ENCODE measurements at regions not wholly inside any gene's neighbourhood (a gene's known extent, or its start where the extent isn't known, plus 50 kb on each side); places are given as distances from the start of the nearest gene placed in this dataset.

DNA sequence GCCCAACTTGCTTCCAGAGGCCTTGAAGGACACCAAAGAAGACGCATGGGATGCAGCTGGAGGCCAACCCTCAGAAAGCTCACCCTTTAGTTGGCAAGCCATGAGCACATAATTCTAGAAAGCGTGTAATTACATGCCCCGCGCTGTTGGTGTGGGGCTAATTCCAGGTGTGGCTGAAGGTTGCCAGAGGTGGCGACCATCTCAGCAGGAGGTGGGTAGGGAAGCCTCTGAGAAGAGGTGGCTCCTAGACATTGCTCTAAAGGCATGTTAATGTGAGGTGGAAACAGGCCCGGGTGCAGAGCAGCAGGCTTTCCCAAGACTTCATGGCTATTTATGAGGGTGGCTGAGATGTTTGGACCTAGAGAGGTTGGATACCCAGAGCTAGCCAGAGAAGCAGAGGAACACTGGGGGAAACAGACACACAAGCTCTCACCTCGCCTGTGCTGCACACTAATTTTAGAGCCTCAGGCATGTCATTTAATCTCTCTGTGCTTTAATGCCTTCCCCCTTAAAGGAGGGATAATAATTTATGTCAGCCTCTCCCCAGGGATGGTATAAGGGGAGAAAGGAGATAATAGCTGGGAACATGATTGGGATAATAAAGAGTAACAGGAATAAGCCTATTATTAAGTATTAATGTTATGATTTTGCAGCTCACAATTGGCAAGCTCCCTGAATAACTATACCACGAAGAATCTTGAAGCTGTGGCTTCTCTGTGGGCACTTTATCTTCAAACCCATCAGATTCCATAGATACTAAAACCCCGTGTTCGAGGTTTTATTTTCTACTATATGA is 60.0 kb upstream of the HELT start:
- Mint-ChIP-seq H3K36me3 (no peaks in the 10 kb centered on the region), H3K4me3 (no peak overlapping the region), H3K9me3 (no peaks in the 10 kb centered on the region), H3K4me1 (peaks cover 9% of the 10 kb centered on the region; the same call in 1 of the 2 replicates), H3K27me3 (ENCODE audit: low read depth) (peaks cover 1% of the 10 kb centered on the region; the same call in 1 of the 2 replicates), H3K27ac (no peak overlapping the region)
- ChIA-PET CTCF (interaction anchor here (0.6 kb wide), 1 partner anchor 70 kb away, joined by 5 read pairs; no protein-coding TSS in a partner anchor), POLR2A (no interaction called here)
- no peak for DNase-seq (ENCODE audit: low spot score)
- no peak for ATAC-seq
- TF ChIP-seq ESRRA (CRISPR knock-in tag; IDR thresholded peaks at IDR 0.05; ENCODE audit: borderline replicate concordance) (no peak), PRRX2 (CRISPR knock-in tag; IDR thresholded peaks at IDR 0.05) (no peak), ERG (CRISPR knock-in tag; IDR thresholded peaks at IDR 0.05) (no peak), HMGA2 (CRISPR knock-in tag; IDR thresholded peaks at IDR 0.05) (no peak), ZNF671 (CRISPR knock-in tag; IDR thresholded peaks at IDR 0.05) (no peak), ZSCAN18 (CRISPR knock-in tag; IDR thresholded peaks at IDR 0.05) (no peak), ATF1 (CRISPR knock-in tag; IDR thresholded peaks at IDR 0.05) (no peak), EMX1 (CRISPR knock-in tag; IDR thresholded peaks at IDR 0.05) (no peak), NR1H2 (CRISPR knock-in tag; IDR thresholded peaks at IDR 0.05) (no peak), OVOL2 (CRISPR knock-in tag; IDR thresholded peaks at IDR 0.05; ENCODE audit: borderline replicate concordance) (no peak), IRF1 (CRISPR knock-in tag; IDR thresholded peaks at IDR 0.05) (no peak)
- TF ChIP-seq, protein P1, sequence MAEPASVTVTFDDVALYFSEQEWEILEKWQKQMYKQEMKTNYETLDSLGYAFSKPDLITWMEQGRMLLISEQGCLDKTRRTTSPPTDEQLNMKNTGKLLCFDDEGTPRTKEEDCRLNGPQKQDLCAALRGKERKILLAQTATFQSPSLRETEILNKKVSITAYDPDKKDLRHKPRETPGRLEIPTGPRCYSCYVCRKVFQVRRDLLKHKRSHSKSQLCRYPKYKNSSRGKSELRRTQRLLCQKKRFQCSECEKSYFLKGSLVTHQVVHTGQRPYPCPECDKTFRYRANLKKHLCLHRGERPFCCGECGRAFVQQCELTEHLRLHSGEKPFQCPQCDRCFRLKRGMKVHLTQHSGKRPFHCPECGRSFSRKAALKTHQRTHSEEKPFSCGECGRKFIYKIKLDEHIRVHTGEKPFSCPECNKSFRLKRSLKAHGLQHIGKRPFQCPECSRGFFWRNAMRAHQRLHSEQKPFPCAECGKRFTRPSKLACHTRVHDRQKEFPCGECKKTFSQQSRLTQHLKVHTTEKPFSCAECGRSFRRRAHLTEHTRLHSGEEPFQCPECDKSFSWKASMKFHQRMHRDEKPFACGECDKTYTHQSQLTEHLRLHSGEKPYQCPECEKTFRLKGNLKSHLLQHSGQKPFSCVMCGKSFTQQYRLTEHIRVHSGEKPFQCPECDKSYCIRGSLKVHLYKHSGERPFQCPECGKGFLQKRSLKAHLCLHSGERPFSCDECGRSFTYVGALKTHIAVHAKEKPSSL (CRISPR knock-in tag; conservative IDR thresholded peaks at IDR 0.05), result no peak
- TF ChIP-seq, protein P2, sequence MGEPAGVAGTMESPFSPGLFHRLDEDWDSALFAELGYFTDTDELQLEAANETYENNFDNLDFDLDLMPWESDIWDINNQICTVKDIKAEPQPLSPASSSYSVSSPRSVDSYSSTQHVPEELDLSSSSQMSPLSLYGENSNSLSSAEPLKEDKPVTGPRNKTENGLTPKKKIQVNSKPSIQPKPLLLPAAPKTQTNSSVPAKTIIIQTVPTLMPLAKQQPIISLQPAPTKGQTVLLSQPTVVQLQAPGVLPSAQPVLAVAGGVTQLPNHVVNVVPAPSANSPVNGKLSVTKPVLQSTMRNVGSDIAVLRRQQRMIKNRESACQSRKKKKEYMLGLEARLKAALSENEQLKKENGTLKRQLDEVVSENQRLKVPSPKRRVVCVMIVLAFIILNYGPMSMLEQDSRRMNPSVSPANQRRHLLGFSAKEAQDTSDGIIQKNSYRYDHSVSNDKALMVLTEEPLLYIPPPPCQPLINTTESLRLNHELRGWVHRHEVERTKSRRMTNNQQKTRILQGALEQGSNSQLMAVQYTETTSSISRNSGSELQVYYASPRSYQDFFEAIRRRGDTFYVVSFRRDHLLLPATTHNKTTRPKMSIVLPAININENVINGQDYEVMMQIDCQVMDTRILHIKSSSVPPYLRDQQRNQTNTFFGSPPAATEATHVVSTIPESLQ (CRISPR knock-in tag; IDR thresholded peaks at IDR 0.05), result no peak
- TF ChIP-seq, protein P3, sequence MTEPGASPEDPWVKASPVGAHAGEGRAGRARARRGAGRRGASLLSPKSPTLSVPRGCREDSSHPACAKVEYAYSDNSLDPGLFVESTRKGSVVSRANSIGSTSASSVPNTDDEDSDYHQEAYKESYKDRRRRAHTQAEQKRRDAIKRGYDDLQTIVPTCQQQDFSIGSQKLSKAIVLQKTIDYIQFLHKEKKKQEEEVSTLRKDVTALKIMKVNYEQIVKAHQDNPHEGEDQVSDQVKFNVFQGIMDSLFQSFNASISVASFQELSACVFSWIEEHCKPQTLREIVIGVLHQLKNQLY (CRISPR knock-in tag; IDR thresholded peaks at IDR 0.05), result no peak
- TF ChIP-seq, protein P4, sequence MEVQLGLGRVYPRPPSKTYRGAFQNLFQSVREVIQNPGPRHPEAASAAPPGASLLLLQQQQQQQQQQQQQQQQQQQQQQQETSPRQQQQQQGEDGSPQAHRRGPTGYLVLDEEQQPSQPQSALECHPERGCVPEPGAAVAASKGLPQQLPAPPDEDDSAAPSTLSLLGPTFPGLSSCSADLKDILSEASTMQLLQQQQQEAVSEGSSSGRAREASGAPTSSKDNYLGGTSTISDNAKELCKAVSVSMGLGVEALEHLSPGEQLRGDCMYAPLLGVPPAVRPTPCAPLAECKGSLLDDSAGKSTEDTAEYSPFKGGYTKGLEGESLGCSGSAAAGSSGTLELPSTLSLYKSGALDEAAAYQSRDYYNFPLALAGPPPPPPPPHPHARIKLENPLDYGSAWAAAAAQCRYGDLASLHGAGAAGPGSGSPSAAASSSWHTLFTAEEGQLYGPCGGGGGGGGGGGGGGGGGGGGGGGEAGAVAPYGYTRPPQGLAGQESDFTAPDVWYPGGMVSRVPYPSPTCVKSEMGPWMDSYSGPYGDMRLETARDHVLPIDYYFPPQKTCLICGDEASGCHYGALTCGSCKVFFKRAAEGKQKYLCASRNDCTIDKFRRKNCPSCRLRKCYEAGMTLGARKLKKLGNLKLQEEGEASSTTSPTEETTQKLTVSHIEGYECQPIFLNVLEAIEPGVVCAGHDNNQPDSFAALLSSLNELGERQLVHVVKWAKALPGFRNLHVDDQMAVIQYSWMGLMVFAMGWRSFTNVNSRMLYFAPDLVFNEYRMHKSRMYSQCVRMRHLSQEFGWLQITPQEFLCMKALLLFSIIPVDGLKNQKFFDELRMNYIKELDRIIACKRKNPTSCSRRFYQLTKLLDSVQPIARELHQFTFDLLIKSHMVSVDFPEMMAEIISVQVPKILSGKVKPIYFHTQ (CRISPR knock-in tag; IDR thresholded peaks at IDR 0.05), result no peak
